ENCODE measurements at regions not wholly inside any gene's neighbourhood (a gene's known extent, or its start where the extent isn't known, plus 50 kb on each side); places are given as distances from the start of the nearest gene placed in this dataset.

GRCh38 chr10:78247266-78247665, 213.6 kb downstream of the RPS24 start:
- no peak for TF ChIP-seq EZH2 (IDR thresholded peaks at IDR 0.05; ENCODE audit: borderline replicate concordance, insufficient read depth, low read depth, low read length, poor library complexity, severe bottlenecking)
- TF ChIP-seq, protein P1, sequence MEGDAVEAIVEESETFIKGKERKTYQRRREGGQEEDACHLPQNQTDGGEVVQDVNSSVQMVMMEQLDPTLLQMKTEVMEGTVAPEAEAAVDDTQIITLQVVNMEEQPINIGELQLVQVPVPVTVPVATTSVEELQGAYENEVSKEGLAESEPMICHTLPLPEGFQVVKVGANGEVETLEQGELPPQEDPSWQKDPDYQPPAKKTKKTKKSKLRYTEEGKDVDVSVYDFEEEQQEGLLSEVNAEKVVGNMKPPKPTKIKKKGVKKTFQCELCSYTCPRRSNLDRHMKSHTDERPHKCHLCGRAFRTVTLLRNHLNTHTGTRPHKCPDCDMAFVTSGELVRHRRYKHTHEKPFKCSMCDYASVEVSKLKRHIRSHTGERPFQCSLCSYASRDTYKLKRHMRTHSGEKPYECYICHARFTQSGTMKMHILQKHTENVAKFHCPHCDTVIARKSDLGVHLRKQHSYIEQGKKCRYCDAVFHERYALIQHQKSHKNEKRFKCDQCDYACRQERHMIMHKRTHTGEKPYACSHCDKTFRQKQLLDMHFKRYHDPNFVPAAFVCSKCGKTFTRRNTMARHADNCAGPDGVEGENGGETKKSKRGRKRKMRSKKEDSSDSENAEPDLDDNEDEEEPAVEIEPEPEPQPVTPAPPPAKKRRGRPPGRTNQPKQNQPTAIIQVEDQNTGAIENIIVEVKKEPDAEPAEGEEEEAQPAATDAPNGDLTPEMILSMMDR (IDR thresholded peaks at IDR 0.05): no peak
